ENCODE measurements at regions not wholly inside any gene's neighbourhood (a gene's known extent, or its start where the extent isn't known, plus 50 kb on each side); places are given as distances from the start of the nearest gene placed in this dataset.

DNA sequence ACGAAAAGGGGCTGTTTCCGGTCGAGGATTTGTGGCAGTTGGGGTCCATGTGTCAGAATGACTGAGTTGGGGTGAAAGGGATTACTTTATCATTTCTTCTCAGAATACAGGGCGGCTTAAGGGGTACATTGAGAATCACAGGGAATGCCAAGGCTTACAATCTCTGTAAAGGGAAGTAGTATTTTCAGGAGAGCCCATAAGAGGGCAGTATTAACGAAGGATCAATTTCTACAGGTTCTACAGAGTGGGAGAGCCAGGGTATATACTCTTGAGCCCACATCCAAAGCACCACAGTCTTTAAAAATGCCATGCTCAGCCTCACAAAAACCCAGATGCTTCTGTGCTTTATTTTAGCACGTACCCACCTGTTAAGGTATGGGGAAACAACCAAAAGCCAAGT, 67.7 kb upstream of the ZXDA start:
- TF ChIP-seq EP300 (IDR thresholded peaks at IDR 0.05; ENCODE audit: borderline replicate concordance in 1 of 2, low read depth in 1 of 2, low read length in 1 of 2) (no peak), SIN3A (IDR thresholded peaks at IDR 0.05; ENCODE audit: borderline replicate concordance, low read depth, low read length) (no peak), TCF12 (IDR thresholded peaks at IDR 0.05) (no peak), POLR2AphosphoS5 (IDR thresholded peaks at IDR 0.05; ENCODE audit: low read depth, low read length) (no peak)
- TF ChIP-seq, protein P1, sequence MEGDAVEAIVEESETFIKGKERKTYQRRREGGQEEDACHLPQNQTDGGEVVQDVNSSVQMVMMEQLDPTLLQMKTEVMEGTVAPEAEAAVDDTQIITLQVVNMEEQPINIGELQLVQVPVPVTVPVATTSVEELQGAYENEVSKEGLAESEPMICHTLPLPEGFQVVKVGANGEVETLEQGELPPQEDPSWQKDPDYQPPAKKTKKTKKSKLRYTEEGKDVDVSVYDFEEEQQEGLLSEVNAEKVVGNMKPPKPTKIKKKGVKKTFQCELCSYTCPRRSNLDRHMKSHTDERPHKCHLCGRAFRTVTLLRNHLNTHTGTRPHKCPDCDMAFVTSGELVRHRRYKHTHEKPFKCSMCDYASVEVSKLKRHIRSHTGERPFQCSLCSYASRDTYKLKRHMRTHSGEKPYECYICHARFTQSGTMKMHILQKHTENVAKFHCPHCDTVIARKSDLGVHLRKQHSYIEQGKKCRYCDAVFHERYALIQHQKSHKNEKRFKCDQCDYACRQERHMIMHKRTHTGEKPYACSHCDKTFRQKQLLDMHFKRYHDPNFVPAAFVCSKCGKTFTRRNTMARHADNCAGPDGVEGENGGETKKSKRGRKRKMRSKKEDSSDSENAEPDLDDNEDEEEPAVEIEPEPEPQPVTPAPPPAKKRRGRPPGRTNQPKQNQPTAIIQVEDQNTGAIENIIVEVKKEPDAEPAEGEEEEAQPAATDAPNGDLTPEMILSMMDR (IDR thresholded peaks at IDR 0.05) = peak; percentile 20; the same call in 1 of the 2 replicates
- TF ChIP-seq, protein P2, sequence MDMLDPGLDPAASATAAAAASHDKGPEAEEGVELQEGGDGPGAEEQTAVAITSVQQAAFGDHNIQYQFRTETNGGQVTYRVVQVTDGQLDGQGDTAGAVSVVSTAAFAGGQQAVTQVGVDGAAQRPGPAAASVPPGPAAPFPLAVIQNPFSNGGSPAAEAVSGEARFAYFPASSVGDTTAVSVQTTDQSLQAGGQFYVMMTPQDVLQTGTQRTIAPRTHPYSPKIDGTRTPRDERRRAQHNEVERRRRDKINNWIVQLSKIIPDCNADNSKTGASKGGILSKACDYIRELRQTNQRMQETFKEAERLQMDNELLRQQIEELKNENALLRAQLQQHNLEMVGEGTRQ (IDR thresholded peaks at IDR 0.05; ENCODE audit: borderline replicate concordance, low read depth, low read length) = no peak

Data from SK-N-SH (cell line).